ENCODE measurements at regions not wholly inside any gene's neighbourhood (a gene's known extent, or its start where the extent isn't known, plus 50 kb on each side); places are given as distances from the start of the nearest gene placed in this dataset.

GRCh38 chr3:177889652-177890358 lies 646.4 kb upstream of the KCNMB2 start (continued):
- TF ChIP-seq MAX (IDR thresholded peaks at IDR 0.05), result no peak
